Stimulated activated naive CD8-positive, alpha-beta T cell treated with anti-CD3 and anti-CD28 coated beads, Interleukin-15, amount 100 ng/mL, for 72 hours (primary cell): ENCODE measurements at regions not wholly inside any gene's neighbourhood (a gene's known extent, or its start where the extent isn't known, plus 50 kb on each side); places are given as distances from the start of the nearest gene placed in this dataset.
A peak's percentile ranks its signal among the peaks of the same experiment; 100 is the strongest.

Source experiments
- ATAC-seq: fragments of 150-1000 bp; cut with Tn5 transposase; 2 replicates; pipeline ENCODE4 v1.10.0; 2021; ENCODE audit warnings: mild to moderate bottlenecking, moderate library complexity
- DNase-seq, 2 donors: peaks; one replicate each; pipeline ENCODE4 v3.0.0; 2021 to 2022
- H3K27ac Mint-ChIP-seq, 2 donors: one replicate each; pipeline ENCODE4 v1.8.0; 2022; ENCODE audit warnings: mild to moderate bottlenecking in 2 of 2, mixed read lengths in 2 of 2, moderate library complexity in 2 of 2
- H3K27me3 Mint-ChIP-seq: one replicate; pipeline ENCODE4 v1.8.0; 2022; ENCODE audit warnings: mixed read lengths
- H3K4me1 Mint-ChIP-seq: one replicate; pipeline ENCODE4 v1.8.0; 2022; ENCODE audit warnings: mild to moderate bottlenecking, mixed read lengths
- H3K4me3 Mint-ChIP-seq, 2 donors: one replicate each; pipeline ENCODE4 v1.8.0; 2022; ENCODE audit warnings: mild to moderate bottlenecking in 2 of 2, mixed read lengths in 2 of 2, moderate library complexity in 1 of 2
- H3K9me3 Mint-ChIP-seq, 2 donors: one replicate each; pipeline ENCODE4 v1.8.0; 2022; ENCODE audit warnings: mixed read lengths in 2 of 2

DNA sequence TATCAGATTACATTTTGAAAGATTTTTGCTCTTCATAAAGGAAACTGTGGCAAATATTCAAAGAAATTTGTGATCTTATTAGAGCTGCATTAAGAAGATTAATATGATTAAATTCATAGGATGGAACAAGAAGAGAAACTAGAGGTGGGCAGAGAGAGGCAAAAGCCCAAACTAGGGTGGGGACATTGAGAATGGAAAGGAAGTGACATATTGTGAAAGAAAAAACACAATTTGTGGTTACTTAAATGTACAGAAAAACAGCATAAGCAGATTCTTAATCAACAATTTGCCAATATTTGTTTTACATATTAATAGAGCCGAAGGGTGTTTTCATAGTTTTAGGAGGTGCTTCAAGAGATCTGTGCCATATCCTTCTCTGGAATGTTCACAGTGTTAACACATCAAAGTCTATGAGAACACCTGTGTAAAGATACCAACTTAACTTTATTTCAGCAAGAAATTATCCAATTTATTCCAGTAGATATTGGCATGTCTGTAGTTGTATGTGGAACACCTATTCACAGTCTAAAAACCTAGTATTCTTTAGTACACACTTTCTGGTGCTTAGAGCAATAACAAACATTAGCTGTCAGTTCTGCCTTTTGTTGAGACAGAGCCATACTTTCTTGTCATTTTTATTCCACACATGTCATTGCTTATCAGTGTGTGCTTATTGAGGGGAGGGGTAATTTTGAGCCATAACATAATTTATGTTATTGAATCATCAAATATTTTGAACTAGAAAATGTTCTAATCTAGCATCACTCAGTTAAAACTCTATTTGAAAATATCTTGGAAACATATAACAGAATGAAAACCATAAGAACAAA lies 401.5 kb downstream of the PTPRC start:
- DNase-seq (no peak), ATAC-seq (no peak)
- peak overlapping the region in 1 of 2 donors; percentile 95 for H3K27ac Mint-ChIP-seq
- H3K9me3 Mint-ChIP-seq: peaks cover 0 to 4% of the 10 kb centered on the region in 2 donors
- H3K27me3 Mint-ChIP-seq: no peaks in the 10 kb centered on the region
- peaks cover 25% of the 10 kb centered on the region for H3K4me1 Mint-ChIP-seq
- peak overlapping the region; percentile 22 to 72 for H3K4me3 Mint-ChIP-seq

DNA sequence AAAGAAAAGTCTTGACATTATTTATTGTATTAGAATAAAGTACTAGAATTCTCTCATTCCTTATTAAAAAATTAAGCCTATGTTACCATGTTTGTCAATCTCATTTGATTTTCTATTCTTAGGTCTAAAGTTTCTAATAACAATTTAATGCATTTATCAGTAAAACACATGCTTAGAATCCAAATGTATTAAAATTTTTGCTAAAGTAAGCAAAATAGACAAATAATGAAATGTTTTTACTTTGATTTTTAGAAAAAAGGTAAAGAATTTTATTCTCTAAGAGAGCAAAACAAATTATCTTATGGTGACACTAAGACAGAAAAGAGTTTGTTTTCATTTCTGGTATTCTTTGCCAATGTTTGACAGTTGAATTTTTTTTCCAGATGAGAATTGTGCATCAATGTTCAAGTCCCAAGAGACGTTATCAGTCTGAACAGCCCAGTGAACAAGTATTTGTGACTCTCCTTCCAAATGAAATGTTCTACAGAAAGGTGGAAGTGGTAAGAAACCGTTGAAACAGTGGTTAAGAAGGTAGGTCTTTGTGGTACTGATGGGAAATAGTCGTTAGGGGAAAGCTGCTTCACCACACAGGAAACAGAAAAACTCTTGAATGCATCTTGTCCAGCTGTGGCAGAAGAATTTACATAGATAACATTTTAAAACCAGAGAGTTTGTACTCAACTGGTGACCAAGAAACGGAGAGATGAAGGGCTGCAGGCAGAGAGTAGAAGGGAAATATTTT lies 402.5 kb downstream of the PTPRC start:
- Mint-ChIP-seq H3K9me3 (peaks cover 0 to 4% of the 10 kb centered on the region in 2 donors), H3K4me1 (peaks cover 23% of the 10 kb centered on the region), H3K27me3 (no peaks in the 10 kb centered on the region), H3K4me3 (peak overlapping the region; percentile 22 to 77), H3K27ac (peak overlapping the region in 1 of 2 donors; percentile 42)
- DNase-seq: peak; percentile 25 to 39
- ATAC-seq: peak; percentile 97

DNA sequence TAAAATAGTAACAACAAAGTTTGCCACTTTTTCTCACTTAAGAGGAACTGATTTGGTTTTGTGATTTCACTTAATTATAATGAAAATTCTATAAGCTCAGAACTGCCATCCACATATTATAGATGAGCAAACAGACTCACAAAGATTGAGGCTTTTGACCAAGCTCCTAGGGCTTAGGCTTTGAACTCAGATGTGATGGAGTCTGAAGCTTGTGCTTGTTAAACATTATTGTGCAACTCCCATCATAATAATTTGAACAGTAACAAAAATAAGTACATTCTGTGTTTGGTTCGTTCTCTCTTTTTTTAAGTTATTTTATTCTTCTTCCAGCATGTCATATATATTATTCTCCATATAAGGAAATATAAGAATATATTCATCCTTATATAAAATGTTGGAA lies 403.4 kb downstream of the PTPRC start:
- ATAC-seq (no peak), DNase-seq (no peak)
- Mint-ChIP-seq H3K27me3 (no peaks in the 10 kb centered on the region), H3K9me3 (peaks cover 8 to 9% of the 10 kb centered on the region in 2 donors), H3K27ac (no peak overlapping the region), H3K4me1 (peaks cover 23% of the 10 kb centered on the region), H3K4me3 (no peak overlapping the region)

DNA sequence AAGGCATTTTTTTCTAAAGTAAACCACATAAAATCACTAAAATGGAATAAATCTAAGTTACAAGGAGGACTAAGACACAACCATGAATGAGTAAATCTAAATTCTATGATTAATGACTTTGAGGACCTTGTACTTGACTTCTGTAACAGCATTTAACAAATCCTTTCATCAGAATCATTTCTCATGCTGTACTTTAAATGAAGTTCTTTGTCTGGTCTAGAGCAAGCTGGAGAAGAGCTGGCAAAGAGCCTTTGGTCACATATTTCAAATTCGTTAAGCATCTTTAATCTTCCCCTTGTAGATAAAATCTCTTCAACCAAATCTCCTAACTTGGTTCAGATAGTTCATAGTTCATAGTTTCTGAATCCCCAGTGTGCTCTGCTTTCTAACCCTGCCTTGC lies 405.4 kb downstream of the PTPRC start:
- no peak for ATAC-seq
- peaks cover 26 to 29% of the 10 kb centered on the region in 2 donors for H3K9me3 Mint-ChIP-seq
- no peak for DNase-seq
- H3K27ac Mint-ChIP-seq: no peak overlapping the region
- H3K27me3 Mint-ChIP-seq: no peaks in the 10 kb centered on the region
- H3K4me3 Mint-ChIP-seq: no peak overlapping the region
- peaks cover 23% of the 10 kb centered on the region for H3K4me1 Mint-ChIP-seq

DNA sequence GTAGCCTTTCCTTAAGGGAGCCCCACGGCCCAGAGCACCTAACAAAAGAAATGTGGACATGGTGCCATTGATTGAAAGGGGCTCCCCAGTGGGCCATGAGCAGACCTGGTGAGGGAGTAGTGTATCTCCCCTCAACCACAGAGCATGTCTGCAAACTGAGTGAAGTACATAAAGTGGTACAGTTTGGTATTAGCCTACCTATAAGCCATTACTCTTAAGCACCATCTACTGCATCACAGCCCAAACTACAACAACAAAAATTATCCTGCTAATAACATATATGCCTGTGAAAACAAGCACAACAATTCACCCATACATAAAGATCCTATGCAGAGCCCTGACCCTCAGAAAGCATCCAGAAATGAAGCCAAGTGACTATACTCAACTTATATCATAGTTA lies 407.8 kb downstream of the PTPRC start:
- ATAC-seq: peak; percentile 78
- H3K4me3 Mint-ChIP-seq: no peak overlapping the region
- H3K27ac Mint-ChIP-seq: no peak overlapping the region
- H3K27me3 Mint-ChIP-seq: no peaks in the 10 kb centered on the region
- H3K4me1 Mint-ChIP-seq: peaks cover 3% of the 10 kb centered on the region
- peaks cover 46 to 49% of the 10 kb centered on the region in 2 donors for H3K9me3 Mint-ChIP-seq
- DNase-seq: no peak

DNA sequence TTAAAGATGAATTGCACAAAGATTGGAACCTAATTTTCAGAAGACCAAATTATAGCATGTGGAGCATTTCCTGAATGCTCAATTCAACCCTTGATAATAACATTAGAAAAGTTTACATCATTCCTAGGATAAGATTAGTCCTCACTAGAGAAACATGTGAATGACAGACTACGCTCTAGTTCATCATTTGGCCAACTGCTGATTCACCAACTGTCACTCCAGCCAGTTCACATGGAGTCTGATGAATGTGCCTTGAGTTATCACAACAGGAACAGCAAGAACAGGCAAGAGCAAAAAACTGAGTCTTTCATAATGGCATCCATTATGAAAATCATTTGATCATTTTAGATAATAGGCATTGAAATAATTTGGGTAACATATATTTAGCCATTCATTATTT lies 415.9 kb downstream of the PTPRC start:
- peaks cover 13 to 18% of the 10 kb centered on the region in 2 donors for H3K9me3 Mint-ChIP-seq
- no peak overlapping the region for H3K4me3 Mint-ChIP-seq
- peaks cover 7% of the 10 kb centered on the region for H3K4me1 Mint-ChIP-seq
- H3K27me3 Mint-ChIP-seq: peaks cover 7% of the 10 kb centered on the region
- H3K27ac Mint-ChIP-seq: no peak overlapping the region
- no peak for DNase-seq
- ATAC-seq: no peak

DNA sequence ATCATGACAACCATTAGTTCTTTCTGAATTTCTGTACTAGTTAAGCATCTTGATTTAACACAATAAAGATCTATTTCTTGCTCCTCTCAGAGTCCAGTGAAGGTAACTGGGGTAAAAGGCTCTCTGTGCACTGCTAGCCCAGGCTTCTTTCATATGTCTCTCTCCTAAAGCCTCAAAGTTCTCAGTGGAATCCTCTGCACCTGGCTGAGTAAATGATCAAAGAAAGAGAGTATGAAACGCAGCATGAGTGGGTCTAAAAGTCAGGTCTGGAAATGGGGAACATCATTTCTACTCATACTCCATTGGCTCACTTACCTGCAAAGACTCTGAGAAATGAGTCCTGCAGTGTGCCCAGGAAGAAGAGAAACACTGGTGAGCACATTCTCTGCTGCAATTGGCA lies 418.5 kb downstream of the PTPRC start:
- no peak for ATAC-seq
- Mint-ChIP-seq H3K27me3 (peaks cover 7% of the 10 kb centered on the region), H3K27ac (peak overlapping the region in 1 of 2 donors; percentile 42), H3K4me1 (peaks cover 7% of the 10 kb centered on the region), H3K4me3 (no peak overlapping the region), H3K9me3 (peaks cover 0 to 3% of the 10 kb centered on the region in 2 donors)
- DNase-seq: no peak

DNA sequence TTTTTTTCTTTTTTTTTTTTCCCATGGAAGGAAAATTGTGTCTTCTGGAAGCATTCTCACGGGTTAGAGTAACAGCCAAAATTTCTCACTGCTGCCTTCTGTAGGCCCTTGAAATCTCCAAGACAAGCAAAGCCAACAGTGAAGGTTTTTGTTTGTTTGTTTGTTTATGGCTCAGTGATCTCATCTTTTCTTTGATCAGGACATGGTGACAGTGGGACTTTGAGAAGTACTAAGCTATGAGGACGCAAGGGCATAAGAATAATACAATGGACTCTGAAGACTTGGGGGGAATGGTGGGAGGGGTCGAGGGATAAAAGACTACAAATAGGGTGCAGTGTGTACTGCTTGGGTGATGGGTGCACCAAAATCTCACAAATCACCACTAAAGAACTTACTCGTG lies 419.4 kb downstream of the PTPRC start:
- DNase-seq: no peak
- Mint-ChIP-seq H3K4me3 (no peak overlapping the region), H3K27me3 (peaks cover 7% of the 10 kb centered on the region), H3K4me1 (peaks cover 7% of the 10 kb centered on the region), H3K9me3 (peaks cover 0 to 3% of the 10 kb centered on the region in 2 donors), H3K27ac (peak overlapping the region in 1 of 2 donors; percentile 63)
- no peak for ATAC-seq

DNA sequence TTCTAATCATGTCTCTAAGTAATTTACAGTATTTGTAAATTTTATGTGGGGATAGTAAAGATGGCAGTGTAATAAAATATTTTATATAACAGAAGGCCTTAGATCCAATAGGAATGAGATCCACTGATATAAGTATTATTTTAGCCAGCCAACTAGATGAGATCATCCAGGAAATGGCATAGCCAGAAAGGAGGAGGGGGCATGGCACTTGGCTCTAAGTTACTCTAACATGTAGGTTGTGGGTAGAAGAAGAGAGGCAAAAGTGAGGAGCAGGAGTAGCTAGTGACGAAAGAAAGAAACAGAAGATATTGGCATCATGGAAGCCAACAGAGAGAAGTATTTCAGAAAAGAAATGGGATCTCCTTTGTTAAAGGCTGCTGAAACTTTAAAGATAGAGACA lies 426.1 kb downstream of the PTPRC start:
- H3K27ac Mint-ChIP-seq: peak overlapping the region in 1 of 2 donors; percentile 15
- H3K4me1 Mint-ChIP-seq: no peaks in the 10 kb centered on the region
- no peak overlapping the region for H3K4me3 Mint-ChIP-seq
- H3K9me3 Mint-ChIP-seq: peaks cover 0 to 3% of the 10 kb centered on the region in 2 donors
- DNase-seq: no peak
- ATAC-seq: no peak
- H3K27me3 Mint-ChIP-seq: no peaks in the 10 kb centered on the region

DNA sequence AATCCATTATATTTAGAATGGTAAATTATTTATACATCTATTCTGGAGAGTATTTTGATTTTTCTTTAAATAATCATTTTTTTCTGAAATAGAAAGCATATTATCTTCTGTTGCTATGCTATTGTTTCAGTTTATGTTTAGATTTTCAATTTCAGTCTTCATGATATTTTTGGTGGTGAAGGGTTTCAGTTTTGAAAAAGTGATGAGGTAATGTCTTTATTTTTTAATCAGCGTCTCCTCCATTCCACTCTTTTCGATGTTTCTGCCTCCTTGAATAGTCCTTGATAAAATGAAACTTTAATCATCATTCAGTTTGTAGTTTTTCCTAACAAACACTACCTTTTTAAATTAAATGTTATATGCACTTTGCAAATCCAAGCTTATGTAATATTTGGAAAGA lies 428.6 kb downstream of the PTPRC start:
- DNase-seq (no peak), ATAC-seq (no peak)
- H3K27ac Mint-ChIP-seq: no peak overlapping the region
- H3K4me3 Mint-ChIP-seq: no peak overlapping the region
- H3K27me3 Mint-ChIP-seq: no peaks in the 10 kb centered on the region
- H3K9me3 Mint-ChIP-seq: no peaks in the 10 kb centered on the region
- H3K4me1 Mint-ChIP-seq: no peaks in the 10 kb centered on the region

DNA sequence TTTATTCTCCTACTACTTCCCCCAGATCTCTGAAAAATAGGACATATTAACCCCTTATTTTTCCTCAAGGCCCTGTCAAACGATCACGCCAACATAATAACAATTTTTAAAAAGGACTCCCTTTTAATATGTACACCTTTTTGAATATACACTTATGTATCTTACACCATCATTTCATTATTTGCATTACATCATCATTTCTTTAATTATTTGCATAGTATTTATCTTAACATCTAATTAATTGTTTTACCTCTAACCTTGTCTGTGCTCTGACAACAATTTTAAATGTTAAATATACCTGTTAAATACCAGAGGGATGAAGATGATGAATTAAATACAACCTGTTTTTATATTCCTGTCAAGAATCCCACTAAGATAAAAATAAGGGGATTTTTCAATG lies 432.2 kb downstream of the PTPRC start:
- Mint-ChIP-seq H3K9me3 (no peaks in the 10 kb centered on the region), H3K27ac (no peak overlapping the region), H3K4me1 (peaks cover 8% of the 10 kb centered on the region), H3K4me3 (no peak overlapping the region), H3K27me3 (no peaks in the 10 kb centered on the region)
- ATAC-seq: no peak
- DNase-seq: no peak

DNA sequence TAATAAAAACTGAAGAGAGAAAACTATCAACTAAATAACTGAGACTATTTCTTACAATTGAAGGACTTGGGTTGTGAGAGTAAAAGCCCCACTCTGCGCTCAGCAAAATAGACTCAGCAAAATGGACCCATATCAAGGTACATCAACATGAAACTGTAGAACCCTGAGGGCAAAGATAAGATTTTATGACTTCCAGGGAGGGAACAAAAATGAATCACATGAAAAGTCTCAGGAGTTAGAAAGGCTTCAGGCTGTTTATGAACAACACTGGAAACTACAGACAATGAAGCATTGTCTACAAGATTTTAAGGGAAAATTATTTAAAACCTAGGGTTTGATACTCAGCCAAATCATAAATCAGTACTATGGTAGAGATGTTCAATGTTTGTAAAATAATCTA lies 434.3 kb downstream of the PTPRC start:
- DNase-seq: no peak
- peak overlapping the region in 1 of 2 donors; percentile 5 for H3K27ac Mint-ChIP-seq
- ATAC-seq: no peak

DNA sequence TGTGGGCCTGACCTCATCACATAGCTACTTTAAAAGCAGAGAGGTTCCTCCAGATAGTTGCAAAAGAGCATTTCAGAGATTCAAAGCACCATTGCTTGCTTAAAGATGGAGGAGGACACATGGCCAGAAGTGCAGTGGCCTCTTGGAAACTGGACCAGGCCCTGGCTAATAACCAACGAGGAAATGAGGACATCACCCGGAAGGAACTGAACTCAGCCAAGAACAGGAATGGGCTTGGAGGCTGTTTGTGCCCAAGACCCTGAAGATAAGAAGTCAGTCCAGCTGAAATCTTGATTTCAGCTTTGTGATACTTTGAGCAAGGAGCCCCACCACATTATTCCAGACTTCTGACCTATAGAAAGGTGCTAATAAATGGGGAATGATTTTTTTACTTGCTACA lies 437.0 kb downstream of the PTPRC start:
- no peak for ATAC-seq
- H3K4me1 Mint-ChIP-seq: peaks cover 8% of the 10 kb centered on the region
- H3K27me3 Mint-ChIP-seq: no peaks in the 10 kb centered on the region
- DNase-seq: no peak
- H3K9me3 Mint-ChIP-seq: no peaks in the 10 kb centered on the region
- H3K27ac Mint-ChIP-seq: no peak overlapping the region
- no peak overlapping the region for H3K4me3 Mint-ChIP-seq

More for the DNA sequence above, 434.3 kb downstream of the PTPRC start:
- Mint-ChIP-seq H3K9me3 (no peaks in the 10 kb centered on the region), H3K4me1 (peaks cover 8% of the 10 kb centered on the region), H3K27me3 (no peaks in the 10 kb centered on the region), H3K4me3 (no peak overlapping the region)

DNA sequence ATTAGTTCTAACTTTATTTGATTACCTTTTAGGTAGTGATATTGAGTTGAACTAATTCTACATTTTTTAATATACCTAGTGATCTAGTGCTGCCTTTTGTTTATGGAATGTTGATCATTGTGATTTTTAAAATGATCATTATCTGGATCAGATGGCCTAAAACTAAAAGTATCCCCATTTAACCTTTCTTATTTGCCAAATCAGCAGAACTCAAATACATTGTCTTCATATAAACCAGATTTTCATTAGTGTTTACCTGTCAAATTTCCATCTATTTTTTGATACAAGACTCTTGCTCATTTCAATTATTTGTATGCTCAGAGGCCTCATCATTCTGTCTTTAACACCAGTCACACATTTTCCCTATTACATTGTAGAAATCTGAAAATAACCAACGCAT lies 441.2 kb downstream of the PTPRC start:
- Mint-ChIP-seq H3K4me3 (no peak overlapping the region), H3K9me3 (no peaks in the 10 kb centered on the region), H3K4me1 (peaks cover 15% of the 10 kb centered on the region), H3K27me3 (no peaks in the 10 kb centered on the region), H3K27ac (no peak overlapping the region)
- DNase-seq: no peak
- ATAC-seq: no peak

DNA sequence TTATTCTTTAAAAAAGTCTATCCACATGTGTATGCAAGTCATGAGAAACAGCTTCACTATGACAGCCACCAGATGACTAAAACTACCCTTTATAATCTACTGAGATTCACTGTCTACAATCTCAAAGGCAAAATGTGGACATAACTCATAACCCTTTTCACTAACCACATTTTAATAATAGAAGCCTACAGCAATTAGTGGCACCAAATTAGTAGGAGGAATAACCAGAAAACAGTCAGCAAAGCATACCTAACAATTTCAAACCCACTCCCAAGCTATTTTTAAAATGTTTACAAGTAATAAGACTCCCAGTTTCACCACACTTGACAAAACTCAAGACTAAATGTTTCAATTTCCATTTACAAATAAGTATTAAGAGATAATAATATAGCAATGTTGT lies 442.9 kb downstream of the PTPRC start:
- DNase-seq: no peak
- peaks cover 15% of the 10 kb centered on the region for H3K4me1 Mint-ChIP-seq
- H3K4me3 Mint-ChIP-seq: no peak overlapping the region
- H3K27ac Mint-ChIP-seq: no peak overlapping the region
- H3K27me3 Mint-ChIP-seq: peaks cover under 1% of the 10 kb centered on the region
- ATAC-seq: no peak
- H3K9me3 Mint-ChIP-seq: no peaks in the 10 kb centered on the region

DNA sequence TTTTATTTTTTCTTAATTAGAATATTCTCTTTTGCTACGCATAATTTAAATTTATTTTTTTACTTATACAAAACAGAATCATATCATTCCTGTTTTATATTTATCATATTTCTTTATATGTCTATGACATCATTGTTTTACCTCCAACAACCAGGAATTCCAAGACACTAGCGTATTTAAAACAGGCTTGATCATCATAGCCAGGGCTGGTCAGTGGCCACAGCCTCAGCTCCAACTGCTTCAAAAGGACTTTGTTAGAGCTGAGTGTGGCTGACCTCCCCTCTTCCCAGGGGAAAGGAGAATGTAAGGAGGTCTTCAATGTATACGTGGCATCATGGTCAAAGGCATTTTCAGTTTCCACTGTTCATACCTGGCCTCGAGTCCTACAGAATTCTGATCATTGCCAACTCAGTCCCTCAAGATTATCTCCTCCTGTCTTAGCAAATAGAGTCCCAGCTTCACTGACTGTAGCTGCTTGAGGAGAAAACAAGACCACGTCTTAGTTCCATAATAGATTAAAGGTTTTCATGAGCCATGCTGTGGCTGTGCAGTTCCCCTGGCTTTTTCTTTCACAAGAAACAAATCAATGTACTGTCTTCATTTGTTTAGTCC lies 444.0 kb downstream of the PTPRC start:
- Mint-ChIP-seq H3K27ac (no peak overlapping the region), H3K9me3 (no peaks in the 10 kb centered on the region), H3K4me3 (no peak overlapping the region), H3K4me1 (peaks cover 24% of the 10 kb centered on the region), H3K27me3 (peaks cover 8% of the 10 kb centered on the region)
- ATAC-seq: no peak
- no peak for DNase-seq
